HL-60 (cell line): ENCODE measurements at regions not wholly inside any gene's neighbourhood (a gene's known extent, or its start where the extent isn't known, plus 50 kb on each side); places are given as distances from the start of the nearest gene placed in this dataset.

Source experiments
- DNase-seq, 2 experiments: peaks; one replicate each; pipeline ENCODE4 v3.0.0-alpha.2; 2010 to 2020; ENCODE audit warnings: low read depth in 1 of 2, low spot score in 1 of 2
- H3K27ac ChIP-seq: fragments of 250-450 bp; sonication (Bioruptor Pico); replicated peaks from 2 replicates; pipeline ENCODE4 v1.5.1; 2020; ENCODE audit warnings: mild to moderate bottlenecking, moderate library complexity
- H3K27me3 ChIP-seq: fragments of 250-450 bp; sonication (Bioruptor Pico); 2 replicates; pipeline ENCODE4 v1.5.1; 2021; ENCODE audit warnings: mild to moderate bottlenecking, moderate library complexity; ENCODE audit not compliant: insufficient read depth, poor library complexity, severe bottlenecking
- H3K4me3 ChIP-seq: replicated peaks from 2 replicates; pipeline ENCODE4 v1.5.1; 2011; ENCODE audit warnings: mild to moderate bottlenecking, control low read depth, low read length; ENCODE audit not compliant: insufficient read depth
- GABPA ChIP-seq: IDR thresholded peaks from 2 replicates; pipeline ENCODE4 v1.6.1; 2012; ENCODE audit warnings: low read depth
- POLR2AphosphoS5 ChIP-seq: IDR thresholded peaks from 2 replicates; pipeline ENCODE4 v1.6.1; 2012; ENCODE audit warnings: low read depth
- REST ChIP-seq: IDR thresholded peaks from 2 replicates; pipeline ENCODE4 v1.6.1; 2012; ENCODE audit warnings: low read depth; ENCODE audit not compliant: insufficient replicate concordance
- SPI1 ChIP-seq: IDR thresholded peaks from 2 replicates; pipeline ENCODE4 v1.6.1; 2012; ENCODE audit warnings: low read depth, mild to moderate bottlenecking, borderline replicate concordance
- TF ChIP-seq, protein P1 (sequence below): IDR thresholded peaks from one replicate; pipeline ENCODE4 v1.5.1; 2011; ENCODE audit warnings: low read length, control low read depth, inconsistent platforms; ENCODE audit not compliant: insufficient read depth

GRCh38 chr2:222357930-222358329 lies 59.1 kb upstream of the PAX3 start:
- no peaks in the 10 kb centered on the region for H3K27me3 ChIP-seq
- no peak for TF ChIP-seq POLR2AphosphoS5
- TF ChIP-seq SPI1, result no peak
- no peak for TF ChIP-seq GABPA
- TF ChIP-seq, protein P1, sequence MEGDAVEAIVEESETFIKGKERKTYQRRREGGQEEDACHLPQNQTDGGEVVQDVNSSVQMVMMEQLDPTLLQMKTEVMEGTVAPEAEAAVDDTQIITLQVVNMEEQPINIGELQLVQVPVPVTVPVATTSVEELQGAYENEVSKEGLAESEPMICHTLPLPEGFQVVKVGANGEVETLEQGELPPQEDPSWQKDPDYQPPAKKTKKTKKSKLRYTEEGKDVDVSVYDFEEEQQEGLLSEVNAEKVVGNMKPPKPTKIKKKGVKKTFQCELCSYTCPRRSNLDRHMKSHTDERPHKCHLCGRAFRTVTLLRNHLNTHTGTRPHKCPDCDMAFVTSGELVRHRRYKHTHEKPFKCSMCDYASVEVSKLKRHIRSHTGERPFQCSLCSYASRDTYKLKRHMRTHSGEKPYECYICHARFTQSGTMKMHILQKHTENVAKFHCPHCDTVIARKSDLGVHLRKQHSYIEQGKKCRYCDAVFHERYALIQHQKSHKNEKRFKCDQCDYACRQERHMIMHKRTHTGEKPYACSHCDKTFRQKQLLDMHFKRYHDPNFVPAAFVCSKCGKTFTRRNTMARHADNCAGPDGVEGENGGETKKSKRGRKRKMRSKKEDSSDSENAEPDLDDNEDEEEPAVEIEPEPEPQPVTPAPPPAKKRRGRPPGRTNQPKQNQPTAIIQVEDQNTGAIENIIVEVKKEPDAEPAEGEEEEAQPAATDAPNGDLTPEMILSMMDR, result no peak
- no peak for TF ChIP-seq REST
- no peak for DNase-seq
- no peak overlapping the region for H3K4me3 ChIP-seq
- no peak overlapping the region for H3K27ac ChIP-seq

- Histone ChIP-seq H3K27ac (peak overlapping the region; percentile 26), H3K4me3 (no peak overlapping the region), H3K27me3 (no peaks in the 10 kb centered on the region)
- peak; percentile 56 to 92 for DNase-seq
- peak; percentile 43 for TF ChIP-seq REST
- TF ChIP-seq POLR2AphosphoS5, result peak; percentile 100
- TF ChIP-seq, protein P1, result no peak
- peak; percentile 64; the same call in 1 of the 2 replicates for TF ChIP-seq GABPA
- peak; percentile 47; the same call in 1 of the 2 replicates for TF ChIP-seq SPI1
Measured at GRCh38 chr2:222358876-222359275, 60.1 kb upstream of the PAX3 start.

DNA sequence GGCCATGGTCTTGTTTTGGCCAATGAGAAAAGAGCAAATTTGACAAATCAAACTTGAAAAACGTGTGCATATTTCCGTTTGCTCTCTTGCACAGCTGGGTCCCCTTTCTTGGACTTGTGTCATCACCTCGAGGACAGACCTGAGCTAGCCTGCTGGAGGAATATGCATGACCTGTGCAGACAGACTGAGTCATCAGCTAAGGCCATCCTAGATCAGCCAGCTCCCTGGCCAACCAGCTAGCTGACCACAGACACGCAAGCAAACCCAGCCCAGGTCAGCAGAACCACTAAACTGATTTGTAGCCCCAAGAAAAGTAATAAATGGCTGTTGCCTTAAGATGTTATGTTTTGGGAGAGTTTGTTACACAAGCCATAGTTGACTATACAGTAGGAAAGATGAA lies 61.3 kb upstream of the PAX3 start:
- TF ChIP-seq, protein P1, result no peak
- TF ChIP-seq GABPA, result no peak
- peak in 1 of 2 experiments; percentile 18 for DNase-seq
- H3K27ac ChIP-seq, result no peak overlapping the region
- no peak overlapping the region for H3K4me3 ChIP-seq
- H3K27me3 ChIP-seq, result no peaks in the 10 kb centered on the region

- no peak for TF ChIP-seq GABPA
- TF ChIP-seq POLR2AphosphoS5, result no peak
- no peak for TF ChIP-seq REST
- no peak for TF ChIP-seq SPI1
- TF ChIP-seq, protein P1, result no peak
- no peak overlapping the region for H3K27ac ChIP-seq
- no peak for DNase-seq
- no peaks in the 10 kb centered on the region for H3K27me3 ChIP-seq
- H3K4me3 ChIP-seq, result no peak overlapping the region
Measured at GRCh38 chr2:222360997-222361396, 62.2 kb upstream of the PAX3 start.
